C4-2B (cell line): ENCODE measurements at regions not wholly inside any gene's neighbourhood (a gene's known extent, or its start where the extent isn't known, plus 50 kb on each side); places are given as distances from the start of the nearest gene placed in this dataset.

ENCODE experiments used
- H3K27ac ChIP-seq: fragments of 450-650 bp; 2 replicates; pipeline ENCODE4 v1.5.1; 2017
- ZFX ChIP-seq: fragments of 450-650 bp; IDR thresholded peaks from 2 replicates; pipeline ENCODE4 v1.6.1; 2017
- TF ChIP-seq, protein P1 (sequence below): fragments of 450-650 bp; conservative IDR thresholded peaks from 2 replicates; pipeline ENCODE4 v1.5.1; 2017; ENCODE audit warnings: mild to moderate bottlenecking

DNA sequence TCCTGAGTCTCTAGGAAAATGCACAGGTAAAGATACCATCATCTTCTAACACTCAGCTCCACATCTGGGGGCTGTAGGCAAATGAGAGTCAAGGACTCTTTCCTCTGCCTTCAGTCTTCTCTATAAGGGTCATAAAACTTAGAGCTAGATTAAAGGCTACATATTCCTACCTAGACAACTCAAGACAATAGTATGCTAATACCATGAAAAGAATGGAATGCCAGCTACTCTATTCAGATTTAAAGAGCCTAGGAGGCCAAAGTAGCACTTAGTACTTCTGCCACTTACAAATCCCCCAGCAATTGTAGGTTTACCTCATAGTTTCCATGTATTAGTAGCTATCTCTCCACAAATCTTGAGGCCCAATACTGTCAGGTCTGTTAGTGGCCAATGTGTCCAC is 453.0 kb downstream of the SLITRK5 start:
- H3K27ac ChIP-seq, result no peak overlapping the region
- TF ChIP-seq ZFX, result no peak
- TF ChIP-seq, protein P1, sequence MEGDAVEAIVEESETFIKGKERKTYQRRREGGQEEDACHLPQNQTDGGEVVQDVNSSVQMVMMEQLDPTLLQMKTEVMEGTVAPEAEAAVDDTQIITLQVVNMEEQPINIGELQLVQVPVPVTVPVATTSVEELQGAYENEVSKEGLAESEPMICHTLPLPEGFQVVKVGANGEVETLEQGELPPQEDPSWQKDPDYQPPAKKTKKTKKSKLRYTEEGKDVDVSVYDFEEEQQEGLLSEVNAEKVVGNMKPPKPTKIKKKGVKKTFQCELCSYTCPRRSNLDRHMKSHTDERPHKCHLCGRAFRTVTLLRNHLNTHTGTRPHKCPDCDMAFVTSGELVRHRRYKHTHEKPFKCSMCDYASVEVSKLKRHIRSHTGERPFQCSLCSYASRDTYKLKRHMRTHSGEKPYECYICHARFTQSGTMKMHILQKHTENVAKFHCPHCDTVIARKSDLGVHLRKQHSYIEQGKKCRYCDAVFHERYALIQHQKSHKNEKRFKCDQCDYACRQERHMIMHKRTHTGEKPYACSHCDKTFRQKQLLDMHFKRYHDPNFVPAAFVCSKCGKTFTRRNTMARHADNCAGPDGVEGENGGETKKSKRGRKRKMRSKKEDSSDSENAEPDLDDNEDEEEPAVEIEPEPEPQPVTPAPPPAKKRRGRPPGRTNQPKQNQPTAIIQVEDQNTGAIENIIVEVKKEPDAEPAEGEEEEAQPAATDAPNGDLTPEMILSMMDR, result no peak

DNA sequence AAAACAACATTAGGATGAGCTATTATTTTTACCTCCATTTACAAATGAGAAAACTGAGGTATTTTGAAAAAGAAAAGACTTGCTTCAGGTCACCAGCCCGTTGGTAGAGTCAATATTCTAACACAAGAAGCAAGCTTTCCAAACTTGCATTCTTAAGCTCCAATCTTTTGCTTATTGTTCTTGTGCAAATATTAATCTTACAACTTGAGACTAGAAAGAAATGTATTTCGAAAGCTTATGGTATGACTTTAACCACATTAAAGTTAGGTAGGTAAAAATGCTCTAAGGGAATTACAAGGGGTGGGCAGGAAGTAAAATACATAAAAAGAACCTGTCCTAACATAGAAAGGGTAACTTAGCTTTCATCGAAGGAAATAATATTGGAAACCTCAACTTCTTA is 453.9 kb downstream of the SLITRK5 start:
- TF ChIP-seq ZFX, result no peak
- TF ChIP-seq, protein P1, result no peak
- H3K27ac ChIP-seq, result no peak overlapping the region

DNA sequence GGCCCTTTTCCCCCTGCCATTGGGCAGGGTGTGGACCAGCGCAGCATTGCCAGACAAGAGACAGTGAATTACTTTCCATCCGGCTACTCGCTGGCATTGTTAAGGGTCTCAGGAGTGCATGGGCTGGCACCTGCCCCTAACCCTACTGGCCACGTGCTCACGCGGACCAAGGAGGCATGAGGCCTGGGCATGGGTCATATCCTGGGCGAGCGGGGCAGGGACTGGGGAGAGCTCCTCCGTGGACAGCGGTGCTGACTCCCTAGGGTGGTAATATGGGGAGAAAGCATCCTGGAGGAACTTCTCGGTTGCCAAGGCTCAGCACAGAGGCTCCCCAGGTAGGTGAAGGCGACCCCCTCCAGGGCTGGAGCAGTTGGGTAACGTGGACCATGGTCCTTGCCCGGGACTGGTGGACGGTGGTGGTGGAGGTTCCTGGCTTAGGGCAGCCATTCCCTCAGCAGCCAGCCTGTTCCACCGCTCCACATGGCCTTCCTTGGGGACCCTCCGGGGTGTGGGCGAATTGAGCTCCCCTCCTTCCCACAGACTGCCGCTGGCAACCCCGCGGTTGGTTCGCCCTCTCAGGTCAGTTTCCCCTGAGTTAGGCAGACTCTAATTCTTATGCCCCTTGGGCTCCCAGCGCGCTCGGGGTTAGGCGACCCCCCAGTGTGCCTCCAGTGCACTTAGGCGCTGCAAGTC is 465.1 kb downstream of the SLITRK5 start:
- no peak overlapping the region for H3K27ac ChIP-seq
- no peak for TF ChIP-seq ZFX
- TF ChIP-seq, protein P1, result no peak

DNA sequence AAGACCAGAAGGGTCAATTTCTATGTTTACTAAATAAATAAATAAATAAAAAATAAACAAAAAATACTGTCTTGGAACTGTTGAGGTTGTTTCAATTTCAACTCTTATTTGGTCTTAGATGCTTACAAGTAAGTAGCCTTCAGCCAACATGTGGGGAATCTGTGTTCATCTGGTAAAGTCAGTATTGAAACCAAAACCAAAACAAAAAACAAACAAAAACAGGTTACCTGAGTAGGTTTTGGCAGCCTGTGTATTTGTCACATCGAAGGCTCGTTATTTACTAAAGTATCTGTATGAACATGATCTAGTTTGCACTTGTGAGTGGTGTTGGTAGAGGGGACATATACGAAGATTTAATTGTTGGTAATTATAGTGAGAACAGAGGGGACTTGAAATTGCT is 471.5 kb downstream of the SLITRK5 start:
- H3K27ac ChIP-seq, result no peak overlapping the region
- no peak for TF ChIP-seq ZFX
- TF ChIP-seq, protein P1, result no peak

DNA sequence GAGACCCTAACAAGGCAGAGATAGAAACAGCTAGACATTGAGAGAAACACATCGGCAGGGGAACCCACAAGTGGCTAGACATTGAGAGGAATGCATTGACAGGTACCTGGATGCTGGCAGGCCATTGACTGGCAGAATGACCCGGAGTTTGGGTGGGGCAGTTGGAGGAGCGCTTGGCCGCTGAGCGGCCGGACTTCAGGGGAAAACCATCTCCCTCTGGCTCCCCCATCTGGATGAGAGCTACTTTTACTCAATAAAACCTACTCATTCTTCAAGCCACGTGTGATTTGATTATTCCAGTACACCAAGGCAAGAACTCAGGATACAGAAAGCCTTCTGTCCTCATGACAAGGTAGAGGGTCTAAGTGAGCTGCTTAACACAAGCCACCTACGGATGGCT is 473.4 kb downstream of the SLITRK5 start:
- no peak for TF ChIP-seq ZFX
- TF ChIP-seq, protein P1, result peak; percentile 29
- no peak overlapping the region for H3K27ac ChIP-seq

DNA sequence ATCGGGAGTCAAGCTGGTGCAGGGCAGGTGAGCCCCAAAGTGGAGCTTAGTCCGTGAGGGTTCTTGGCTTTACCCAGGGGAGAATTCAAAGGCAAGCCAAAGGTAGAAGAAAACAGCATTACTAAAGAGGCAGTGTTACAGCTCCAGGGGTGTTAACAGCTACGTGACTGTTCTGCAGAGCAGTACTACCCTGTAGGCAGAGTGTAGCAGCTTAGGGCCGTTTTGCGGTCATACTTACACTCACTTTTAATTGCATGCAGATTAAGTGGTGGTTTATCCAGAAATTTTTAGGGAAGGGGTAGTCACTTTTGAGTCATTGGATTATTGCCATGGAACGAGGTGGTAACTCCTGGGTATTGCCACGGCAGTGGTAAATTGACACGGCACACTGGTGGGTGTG is 482.2 kb downstream of the SLITRK5 start:
- no peak for TF ChIP-seq ZFX
- TF ChIP-seq, protein P1, result no peak

DNA sequence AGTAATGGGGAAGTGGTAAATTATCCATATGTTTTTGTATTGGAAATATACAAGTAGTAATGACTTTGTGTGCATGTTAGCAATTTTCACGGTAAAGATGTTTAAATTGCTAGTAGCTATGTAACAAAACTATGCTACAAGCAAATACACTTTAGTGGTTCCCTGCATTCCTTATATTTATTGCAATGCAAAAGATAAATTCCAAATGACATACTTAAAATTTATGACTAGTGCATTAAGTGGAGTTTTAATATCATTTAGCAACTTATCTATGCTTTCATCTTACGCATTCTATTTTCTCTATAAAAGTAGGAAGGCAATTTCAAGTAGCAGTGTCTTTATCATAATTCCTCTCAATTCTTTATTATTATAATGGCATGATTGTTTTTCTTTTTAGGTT is 482.8 kb downstream of the SLITRK5 start:
- no peak overlapping the region for H3K27ac ChIP-seq
- TF ChIP-seq, protein P1, result no peak
- no peak for TF ChIP-seq ZFX

More for the DNA sequence above, 482.2 kb downstream of the SLITRK5 start:
- no peak overlapping the region for H3K27ac ChIP-seq
